ENCODE measurements at regions not wholly inside any gene's neighbourhood (a gene's known extent, or its start where the extent isn't known, plus 50 kb on each side); places are given as distances from the start of the nearest gene placed in this dataset.

DNA sequence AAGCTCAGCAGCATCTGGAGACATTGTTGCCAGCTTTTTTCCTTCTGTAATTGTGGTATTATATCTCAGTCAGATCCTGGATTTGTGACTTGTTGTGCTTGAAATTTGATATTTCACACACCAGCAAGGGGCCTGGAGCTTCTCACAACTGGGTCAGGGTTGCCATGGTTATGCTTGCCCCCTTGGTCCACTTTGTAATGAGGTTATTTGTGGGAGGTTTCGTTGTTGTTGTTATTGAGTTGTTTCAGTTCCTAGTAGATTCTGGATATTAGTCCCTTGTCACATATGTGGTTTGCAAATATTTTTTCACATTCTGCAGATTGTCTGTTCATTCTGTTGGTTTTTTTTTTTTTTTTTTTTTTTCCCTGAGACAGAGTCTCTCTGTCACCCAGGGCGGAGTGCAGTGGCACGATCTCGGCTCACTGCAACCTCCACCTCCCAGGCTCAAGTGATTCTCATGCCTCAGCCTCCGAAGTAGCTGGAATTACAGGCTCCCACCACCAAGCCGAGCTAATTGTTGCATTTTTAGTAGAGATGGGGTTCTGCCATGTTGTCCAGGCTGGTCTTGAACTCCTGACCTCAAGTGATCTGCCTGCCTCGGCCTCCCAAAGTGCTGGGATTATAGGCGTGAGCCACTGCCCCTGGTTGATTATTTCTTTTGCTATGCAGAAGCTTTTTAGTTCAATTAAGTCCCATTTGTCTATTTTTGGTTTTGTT is 80.6 kb upstream of the ETV6 start:
- DNase-seq = peak; percentile 64

DNA sequence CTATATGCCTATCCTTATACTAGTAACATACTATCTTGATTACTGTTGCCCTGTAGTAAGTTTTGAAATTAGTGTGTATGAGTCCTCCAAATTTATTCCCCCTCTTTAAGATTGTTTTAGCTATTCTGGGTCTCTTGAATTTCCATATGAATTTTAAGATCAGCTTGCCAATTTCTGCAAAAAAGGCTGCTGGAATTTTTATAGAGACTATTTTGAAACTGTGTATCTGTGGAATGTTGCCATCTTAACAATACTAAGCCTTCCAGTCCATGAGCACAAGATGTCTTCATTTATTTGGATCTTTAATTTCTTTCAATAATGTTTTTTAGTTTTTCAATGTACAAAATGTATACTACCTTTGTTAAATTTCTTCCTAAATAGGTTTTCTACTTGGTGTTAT is 79.8 kb upstream of the ETV6 start:
- no peak for DNase-seq

DNA sequence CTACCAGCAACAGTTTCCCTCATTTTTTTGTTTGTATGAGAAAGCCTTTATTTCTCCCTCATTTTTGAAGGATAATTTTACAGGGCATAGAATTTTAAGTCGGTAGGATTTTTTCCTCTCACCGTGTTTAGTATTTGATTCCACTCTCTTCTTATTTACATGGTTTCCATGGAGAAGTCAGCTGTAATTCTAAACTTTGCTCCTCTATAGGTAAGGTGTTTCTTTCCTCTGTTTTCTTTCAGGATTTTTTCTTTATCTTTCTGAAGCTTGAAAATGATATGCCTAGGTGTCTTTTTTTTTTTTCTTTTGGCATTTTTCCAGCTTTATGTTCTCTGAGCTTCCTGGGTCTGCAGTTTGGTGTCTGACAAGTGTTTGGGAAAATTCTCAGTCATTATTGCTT is 75.6 kb upstream of the ETV6 start:
- no peak for DNase-seq

DNA sequence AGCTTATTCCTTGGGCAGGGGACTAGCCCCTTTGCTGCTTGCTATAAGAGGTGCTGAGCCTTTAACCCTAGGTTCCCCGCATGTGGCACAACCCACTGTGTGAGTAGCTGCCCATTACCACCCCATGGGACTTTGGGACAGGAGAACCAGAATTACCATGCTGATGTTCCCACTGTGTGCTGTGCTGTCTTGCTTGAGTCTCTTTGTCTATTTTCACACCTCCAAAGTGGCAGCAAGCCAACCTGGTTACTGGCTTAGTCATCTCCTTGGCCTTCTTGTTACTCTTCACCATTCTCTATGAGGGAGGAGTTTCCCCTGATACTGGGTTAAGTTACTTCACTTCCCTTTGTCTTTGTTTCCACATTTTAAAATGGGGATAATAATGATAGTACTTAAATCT is 73.4 kb upstream of the ETV6 start:
- no peak for DNase-seq

DNA sequence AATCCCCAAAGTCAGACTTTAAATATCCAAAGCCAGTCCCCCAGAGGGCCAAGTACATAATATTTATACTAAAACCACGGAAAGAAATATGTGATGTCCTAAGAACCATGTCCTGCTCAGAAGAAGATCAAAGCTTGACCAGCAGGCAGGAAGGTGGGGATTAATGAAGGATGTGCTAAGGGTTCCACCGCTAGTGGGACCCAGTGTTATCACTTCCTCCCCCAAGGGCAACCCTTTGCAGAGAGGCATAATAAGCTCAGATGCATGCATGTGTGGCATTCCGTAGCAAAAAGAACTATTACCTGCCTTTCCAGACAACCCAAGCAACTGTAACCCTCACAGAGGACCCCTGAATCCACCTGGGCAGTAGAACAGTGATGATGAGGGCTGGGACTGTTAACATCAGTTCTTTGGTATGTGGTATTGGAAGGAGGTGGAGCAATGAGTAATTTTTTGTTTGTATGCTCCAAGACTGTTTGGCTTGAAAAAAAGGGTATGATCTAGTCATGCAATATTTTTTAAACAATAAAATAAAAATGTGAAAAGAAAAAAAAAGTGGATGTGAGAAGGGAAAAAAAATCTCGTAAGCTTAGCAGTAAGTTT is 71.7 kb upstream of the ETV6 start:
- no peak for DNase-seq

DNA sequence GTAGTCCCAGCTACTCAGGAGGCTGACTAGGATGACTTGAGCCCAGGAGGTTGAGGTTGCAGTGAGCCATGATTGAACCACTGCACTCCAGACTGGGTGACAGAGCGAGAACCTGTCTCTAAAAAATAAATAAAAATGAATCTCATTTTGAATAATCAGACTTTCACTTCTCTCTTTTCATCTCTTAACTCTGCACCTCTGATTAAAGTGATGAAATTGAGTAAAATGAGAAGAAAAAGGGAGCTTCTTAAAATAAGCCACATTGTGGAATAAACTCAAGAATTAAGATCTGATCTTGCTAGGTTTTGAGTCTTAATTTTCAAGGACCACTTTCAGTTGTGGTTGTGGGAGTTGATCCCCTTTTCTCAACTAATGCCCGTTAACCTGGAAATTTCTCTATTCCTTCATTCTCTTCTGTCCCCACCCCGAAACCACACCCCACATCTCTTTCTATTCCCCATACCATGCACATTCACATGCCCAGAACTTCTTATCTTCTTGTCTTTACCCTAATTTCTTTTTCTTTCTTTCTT is 70.9 kb upstream of the ETV6 start:
- DNase-seq = no peak

DNA sequence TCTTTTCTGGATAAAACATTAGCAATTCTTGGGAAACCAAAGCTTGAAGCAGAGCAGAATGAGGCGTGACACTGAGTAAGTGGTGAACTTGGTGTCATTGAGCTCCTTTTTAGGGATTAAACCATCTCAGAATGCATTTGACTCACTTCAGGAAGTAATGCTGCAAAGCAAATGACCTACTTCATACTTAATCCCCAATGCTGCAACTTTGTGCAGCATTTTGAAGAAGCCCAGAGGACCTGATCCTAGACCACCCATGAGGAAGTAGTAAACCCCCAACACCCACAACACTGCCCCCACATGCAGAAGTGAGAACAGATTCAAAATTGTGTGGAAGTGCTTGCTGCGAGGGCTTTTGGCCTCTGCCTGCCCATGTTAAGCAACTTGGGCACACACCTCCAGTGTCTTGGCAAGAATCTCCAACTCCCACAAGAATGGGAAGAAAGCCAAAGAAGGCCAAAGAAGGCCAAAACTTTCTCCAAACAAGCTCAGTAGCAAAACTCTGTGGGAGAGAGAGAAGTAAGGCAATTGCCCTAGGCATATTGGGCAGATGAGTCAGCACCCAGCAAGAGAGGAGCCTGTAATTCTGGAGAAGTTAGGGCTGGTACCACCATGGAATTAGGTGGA is 69.2 kb upstream of the ETV6 start:
- DNase-seq = no peak

DNA sequence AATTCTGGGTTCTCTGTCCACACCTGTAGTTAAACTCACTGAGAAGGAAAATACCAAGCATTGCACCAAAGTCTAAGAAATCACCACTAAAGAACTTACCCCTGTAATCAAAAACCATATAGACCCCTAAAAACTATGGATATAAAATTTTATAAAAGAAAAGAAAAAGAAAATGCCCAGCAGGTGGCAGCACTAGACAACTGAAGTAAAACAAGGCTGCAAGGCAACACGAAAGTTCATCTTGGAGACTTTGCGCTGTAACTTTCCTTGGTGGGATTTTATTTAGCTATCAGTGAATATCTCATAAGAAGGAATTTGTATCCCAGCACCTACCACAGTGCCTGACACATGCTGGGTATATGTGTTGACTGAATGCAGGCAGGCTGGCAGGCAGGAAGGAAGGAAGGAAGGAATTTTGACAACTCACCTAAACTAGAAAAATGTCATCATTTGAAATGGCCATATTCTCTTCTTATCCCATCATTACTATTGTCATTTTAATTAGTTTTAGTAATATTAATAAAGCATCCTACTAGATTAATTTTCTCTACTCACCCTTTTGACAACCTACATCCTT is 68.2 kb upstream of the ETV6 start:
- DNase-seq = peak; percentile 86

DNA sequence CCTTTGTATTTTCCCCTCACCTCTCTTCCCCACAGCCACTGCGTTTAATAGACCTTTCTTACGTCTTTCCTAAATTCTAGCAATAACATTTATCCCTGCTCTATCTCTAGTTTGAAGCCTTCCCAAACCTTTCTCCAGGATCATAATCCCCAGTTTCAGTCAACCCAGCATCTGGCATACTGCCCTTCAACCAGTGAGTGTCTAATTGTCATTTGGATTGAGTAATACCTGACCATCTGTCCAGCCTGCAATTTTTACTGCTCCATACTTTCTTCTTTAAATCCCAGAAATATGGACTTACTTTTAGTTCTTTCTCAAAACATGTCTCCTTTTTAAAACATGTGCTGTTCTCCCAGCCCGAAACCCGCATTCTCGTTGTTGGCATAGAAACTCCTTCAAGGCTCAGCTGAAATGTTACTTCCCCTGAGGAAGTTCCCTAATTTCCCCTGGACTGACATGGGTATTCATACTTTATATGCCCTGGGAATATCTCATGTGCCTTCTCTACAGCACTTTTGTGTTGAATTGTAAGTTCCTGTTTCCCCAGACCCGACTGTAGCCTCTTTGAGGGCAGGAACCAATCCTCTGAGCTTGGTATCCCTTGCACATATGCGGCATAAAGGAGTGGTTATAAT is 65.1 kb upstream of the ETV6 start:
- no peak for DNase-seq

GRCh38 chr12:11592484-11592883 is 57.0 kb upstream of the ETV6 start:
- DNase-seq = no peak

GRCh38 chr12:11593013-11593412 is 56.5 kb upstream of the ETV6 start:
- no peak for DNase-seq

DNA sequence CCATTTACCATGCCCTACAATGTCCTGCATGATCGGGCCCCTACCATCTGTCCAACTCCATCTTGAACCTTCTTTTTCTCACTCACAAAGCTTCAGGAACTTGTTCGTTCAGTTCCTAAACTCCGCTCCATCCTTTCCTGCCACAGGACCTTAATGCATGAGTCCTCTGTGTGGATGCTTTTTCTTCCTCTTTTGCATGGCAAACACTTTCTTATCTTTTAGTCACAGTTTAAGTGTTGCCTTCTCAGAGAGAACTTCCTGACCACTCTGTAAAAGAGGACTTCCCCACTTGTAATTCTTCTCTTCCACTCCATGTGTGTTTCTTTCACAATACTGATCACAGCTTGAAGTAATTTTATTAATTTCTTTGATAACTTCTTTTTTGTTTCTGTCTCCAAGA is 54.4 kb upstream of the ETV6 start:
- no peak for DNase-seq

GRCh38 chr12:11596141-11596540 is 53.3 kb upstream of the ETV6 start:
- DNase-seq = no peak

GRCh38 chr12:11598900-11599299 is 50.6 kb upstream of the ETV6 start:
- no peak for DNase-seq

Measured in NCI-H146 (cell line).